ENCODE measurements at regions not wholly inside any gene's neighbourhood (a gene's known extent, or its start where the extent isn't known, plus 50 kb on each side); places are given as distances from the start of the nearest gene placed in this dataset.

GRCh38 chr5:168159425-168159824 lies 132.0 kb upstream of the WWC1 start:
- DNase-seq, result peak; percentile 65

- DNase-seq, result peak; percentile 97
Observed at GRCh38 chr5:168162464-168162863, 129.0 kb upstream of the WWC1 start.

- DNase-seq, result no peak
Observed at GRCh38 chr5:168163966-168164365, 127.5 kb upstream of the WWC1 start.

- no peak for DNase-seq
Observed at GRCh38 chr5:168165221-168165914, 126.1 kb upstream of the WWC1 start.

- DNase-seq, result no peak
Observed at GRCh38 chr5:168165977-168166376, 125.5 kb upstream of the WWC1 start.

- DNase-seq, result no peak
Observed at GRCh38 chr5:168167338-168167737, 124.1 kb upstream of the WWC1 start.

GRCh38 chr5:168168978-168169698 lies 122.3 kb upstream of the WWC1 start:
- DNase-seq, result no peak

GRCh38 chr5:168169791-168170190 lies 121.7 kb upstream of the WWC1 start:
- DNase-seq, result no peak

- no peak for DNase-seq
Observed at GRCh38 chr5:168171901-168172759, 119.3 kb upstream of the WWC1 start.

GRCh38 chr5:168172760-168173223 lies 118.7 kb upstream of the WWC1 start:
- DNase-seq, result no peak

GRCh38 chr5:168174376-168174775 lies 117.1 kb upstream of the WWC1 start:
- DNase-seq, result peak; percentile 78

- DNase-seq, result no peak
Observed at GRCh38 chr5:168176251-168176650, 115.2 kb upstream of the WWC1 start.

- no peak for DNase-seq
Observed at GRCh38 chr5:168176941-168177340, 114.5 kb upstream of the WWC1 start.

GRCh38 chr5:168177831-168178450 lies 113.5 kb upstream of the WWC1 start:
- DNase-seq, result no peak

GRCh38 chr5:168179192-168179593 lies 112.3 kb upstream of the WWC1 start:
- no peak for DNase-seq

GRCh38 chr5:168182269-168182668 lies 109.2 kb upstream of the WWC1 start:
- DNase-seq, result no peak

GRCh38 chr5:168184103-168184502 lies 107.3 kb upstream of the WWC1 start:
- DNase-seq, result no peak

- DNase-seq, result no peak
Observed at GRCh38 chr5:168186289-168187074, 105.0 kb upstream of the WWC1 start.

GRCh38 chr5:168187614-168188013 lies 103.8 kb upstream of the WWC1 start:
- no peak for DNase-seq

- DNase-seq, result no peak
Observed at GRCh38 chr5:168188182-168188581, 103.3 kb upstream of the WWC1 start.

- no peak for DNase-seq
Observed at GRCh38 chr5:168192120-168192519, 99.3 kb upstream of the WWC1 start.

All from DMS 273 treated with DMSO at 0.1 percent for 48 hours (cell line).